Panc1 (cell line): ENCODE measurements at regions not wholly inside any gene's neighbourhood (a gene's known extent, or its start where the extent isn't known, plus 50 kb on each side); places are given as distances from the start of the nearest gene placed in this dataset.

Experiments used
- ATAC-seq: fragments of 200-7000 bp; cut with Tn5 transposase; 2 replicates; pipeline ENCODE4 v1.9.1; 2020; ENCODE audit warnings: mild to moderate bottlenecking, moderate library complexity
- BruUV-seq: library from RNA; stranded (reverse); fragments of 400-500 nt; replicated peaks from 2 replicates; lab custom pipeline; 2021; lab: Mats Ljungman, UMichigan
- CTCF ChIA-PET: fragments of 300-600 bp; sonication (Branson Sonifier 250); formaldehyde crosslinking; loops from one replicate; lab custom pipeline; 2022; ENCODE audit warnings: antibody characterized with exemption; lab: Charles Lee
- POLR2A ChIA-PET: fragments of 300-600 bp; sonication (Branson Sonifier 250); formaldehyde crosslinking; loops from one replicate; lab custom pipeline; 2022; ENCODE audit warnings: antibody characterized with exemption; lab: Charles Lee
- DNase-seq: peaks from one replicate; pipeline ENCODE4 v3.0.0-alpha.2; 2010; ENCODE audit warnings: low read depth, low spot score
- H3K27ac ChIP-seq: 2 replicates; pipeline ENCODE4 v1.5.1; 2011; ENCODE audit warnings: mild to moderate bottlenecking, low read length, inconsistent platforms
- H3K27me3 ChIP-seq: fragments of 200-500 bp; sonication (Bioruptor generic); 2 replicates; pipeline ENCODE4 v1.6.0; 2014; ENCODE audit warnings: low read length, inconsistent platforms; ENCODE audit not compliant: control insufficient read depth, insufficient read depth
- H3K36me3 ChIP-seq: fragments of 200-500 bp; sonication (Bioruptor generic); 2 replicates; pipeline ENCODE4 v1.5.1; 2014; ENCODE audit warnings: inconsistent platforms, mild to moderate bottlenecking, low read length, moderate library complexity; ENCODE audit not compliant: control insufficient read depth, insufficient read depth
- H3K4me1 ChIP-seq: 2 replicates; pipeline ENCODE4 v1.5.1; 2011; ENCODE audit warnings: inconsistent platforms, mild to moderate bottlenecking, low read length, moderate library complexity; ENCODE audit not compliant: control insufficient read depth, insufficient read depth
- H3K4me3 ChIP-seq, 2 experiments: 2 replicates each; pipeline ENCODE4 v1.5.1; 2011 to 2012; ENCODE audit warnings: low read depth in 2 of 2, low read length in 2 of 2, mild to moderate bottlenecking in 2 of 2, inconsistent platforms in 1 of 2, moderate library complexity in 1 of 2
- H3K9me3 ChIP-seq: fragments of 200-500 bp; sonication (Bioruptor generic); 2 replicates; pipeline ENCODE4 v1.5.1; 2014; ENCODE audit warnings: low read depth, mild to moderate bottlenecking, inconsistent platforms, low read length, moderate library complexity; ENCODE audit not compliant: control insufficient read depth, insufficient read depth
- POLR2AphosphoS5 ChIP-seq: IDR thresholded peaks from 2 replicates; pipeline ENCODE4 v1.6.1; 2012; ENCODE audit warnings: mild to moderate bottlenecking, low read depth, low read length, moderate library complexity
- REST ChIP-seq, 2 experiments: IDR thresholded peaks; 2 replicates each; pipeline ENCODE4 v1.6.1; 2011 to 2012; ENCODE audit warnings: low read depth in 2 of 2, control low read depth in 1 of 2, low read length in 1 of 2, mild to moderate bottlenecking in 1 of 2, moderate library complexity in 1 of 2; ENCODE audit not compliant: insufficient read depth in 1 of 2
- SIN3A ChIP-seq: IDR thresholded peaks from 2 replicates; pipeline ENCODE4 v1.6.1; 2012; ENCODE audit warnings: low read depth, mild to moderate bottlenecking, low read length, moderate library complexity, borderline replicate concordance; ENCODE audit not compliant: insufficient read depth
- TCF7L2 ChIP-seq: IDR thresholded peaks from 2 replicates; pipeline ENCODE4 v1.6.1; 2011; ENCODE audit warnings: mild to moderate bottlenecking, low read depth, low read length, inconsistent platforms
- in situ Hi-C: cut with HindIII; loops from 2 replicates; pipeline ENCODE4 v1.10.0; 2016; ENCODE audit warnings: low sequenced_read_pairs, low pct_unique_long_range_greater_than_20kb
- intact Hi-C: fragments of 100-400 bp; cut with micrococcal nuclease; formaldehyde crosslinking; loops from one replicate; pipeline ENCODE4 v1.10.0; 2022; ENCODE audit not compliant: unreplicated experiment
- TF ChIP-seq, protein P1 (sequence below): fragments of 450-650 bp; IDR thresholded peaks from 2 replicates; pipeline ENCODE4 v1.5.1; 2017; ENCODE audit warnings: mild to moderate bottlenecking

DNA sequence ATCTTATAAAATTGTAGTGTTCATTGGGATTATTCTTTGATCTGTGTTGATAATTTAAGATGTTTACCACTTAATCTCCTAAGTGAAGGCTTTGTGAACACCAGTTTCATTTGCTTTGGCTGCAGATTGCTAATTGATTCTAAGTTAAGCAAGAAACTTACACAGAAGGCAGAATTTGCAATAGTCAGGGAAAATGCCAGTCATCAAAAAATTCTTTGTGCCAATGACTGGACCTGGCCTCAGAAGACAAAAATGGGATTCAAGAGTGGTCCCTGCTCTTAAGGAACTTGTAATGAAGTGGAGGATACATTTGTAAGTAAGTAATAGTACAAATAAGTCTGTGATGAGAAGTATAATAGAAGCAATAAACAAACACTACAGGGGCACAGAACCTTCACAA is 63.3 kb upstream of the EXOC2 start:
- TF ChIP-seq SIN3A (no peak), REST (IDR thresholded peaks at IDR 0.05; ENCODE audit: insufficient read depth in 1 of 2, low read depth in 2 of 2, low read length in 1 of 2) (no peak), POLR2AphosphoS5 (no peak), TCF7L2 (no peak)
- TF ChIP-seq, protein P1, sequence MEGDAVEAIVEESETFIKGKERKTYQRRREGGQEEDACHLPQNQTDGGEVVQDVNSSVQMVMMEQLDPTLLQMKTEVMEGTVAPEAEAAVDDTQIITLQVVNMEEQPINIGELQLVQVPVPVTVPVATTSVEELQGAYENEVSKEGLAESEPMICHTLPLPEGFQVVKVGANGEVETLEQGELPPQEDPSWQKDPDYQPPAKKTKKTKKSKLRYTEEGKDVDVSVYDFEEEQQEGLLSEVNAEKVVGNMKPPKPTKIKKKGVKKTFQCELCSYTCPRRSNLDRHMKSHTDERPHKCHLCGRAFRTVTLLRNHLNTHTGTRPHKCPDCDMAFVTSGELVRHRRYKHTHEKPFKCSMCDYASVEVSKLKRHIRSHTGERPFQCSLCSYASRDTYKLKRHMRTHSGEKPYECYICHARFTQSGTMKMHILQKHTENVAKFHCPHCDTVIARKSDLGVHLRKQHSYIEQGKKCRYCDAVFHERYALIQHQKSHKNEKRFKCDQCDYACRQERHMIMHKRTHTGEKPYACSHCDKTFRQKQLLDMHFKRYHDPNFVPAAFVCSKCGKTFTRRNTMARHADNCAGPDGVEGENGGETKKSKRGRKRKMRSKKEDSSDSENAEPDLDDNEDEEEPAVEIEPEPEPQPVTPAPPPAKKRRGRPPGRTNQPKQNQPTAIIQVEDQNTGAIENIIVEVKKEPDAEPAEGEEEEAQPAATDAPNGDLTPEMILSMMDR, result no peak
- Histone ChIP-seq H3K4me1 (no peaks in the 10 kb centered on the region), H3K9me3 (no peaks in the 10 kb centered on the region; the same call in 1 of the 2 replicates), H3K36me3 (no peaks in the 10 kb centered on the region), H3K4me3 (no peak overlapping the region), H3K27ac (no peak overlapping the region), H3K27me3 (no peaks in the 10 kb centered on the region)
- intact Hi-C loops, result no loop called here
- ChIA-PET POLR2A (no interaction called here), CTCF (no interaction called here)
- in situ Hi-C loops, result no loop called here
- DNase-seq (no peak), ATAC-seq (no peak)
- no TSS peak for BruUV-seq

DNA sequence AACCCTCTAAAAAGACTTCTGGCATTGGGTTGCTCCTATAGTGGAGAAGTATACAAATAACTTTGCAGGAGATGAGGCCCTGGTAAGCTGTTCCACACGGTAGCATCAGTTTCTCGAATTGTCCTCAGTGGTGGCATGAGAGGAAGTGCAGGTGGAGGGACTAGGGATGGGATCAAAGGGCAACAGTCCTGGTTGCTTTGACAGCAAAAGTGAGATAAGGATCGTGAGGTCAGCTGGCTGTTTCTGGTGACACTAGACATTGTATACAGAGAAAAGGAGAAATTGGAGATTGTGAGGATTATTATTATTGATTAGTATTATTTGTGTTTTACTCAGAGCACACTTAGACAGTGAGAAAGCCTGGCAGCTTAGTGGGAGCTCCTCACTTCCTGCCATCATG is 61.3 kb upstream of the EXOC2 start:
- H3K4me3 ChIP-seq, result no peak overlapping the region
- in situ Hi-C loops (no loop called here), intact Hi-C loops (no loop called here)
- H3K36me3 ChIP-seq, result no peaks in the 10 kb centered on the region
- no peaks in the 10 kb centered on the region for H3K4me1 ChIP-seq
- no peak for TF ChIP-seq POLR2AphosphoS5
- TF ChIP-seq REST (IDR thresholded peaks at IDR 0.05; ENCODE audit: insufficient read depth in 1 of 2, low read depth in 2 of 2, low read length in 1 of 2), result no peak
- TF ChIP-seq SIN3A, result no peak
- ChIA-PET CTCF (no interaction called here), POLR2A (no interaction called here)
- no peak overlapping the region for H3K27ac ChIP-seq
- ATAC-seq (no peak), DNase-seq (no peak)
- H3K27me3 ChIP-seq, result no peaks in the 10 kb centered on the region
- BruUV-seq, result no TSS peak
- no peaks in the 10 kb centered on the region; the same call in 1 of the 2 replicates for H3K9me3 ChIP-seq
